ENCODE measurements at regions not wholly inside any gene's neighbourhood (a gene's known extent, or its start where the extent isn't known, plus 50 kb on each side); places are given as distances from the start of the nearest gene placed in this dataset.

GRCh38 chr6:43985329-43985728 is 141.9 kb downstream of the MRPL14 start:
- TF ChIP-seq POLR2A (IDR thresholded peaks at IDR 0.05) (no peak), CTCF (IDR thresholded peaks at IDR 0.05) (no peak), EP300 (IDR thresholded peaks at IDR 0.05) (no peak), POLR2AphosphoS5 (IDR thresholded peaks at IDR 0.05) (no peak)
